ENCODE measurements at regions not wholly inside any gene's neighbourhood (a gene's known extent, or its start where the extent isn't known, plus 50 kb on each side); places are given as distances from the start of the nearest gene placed in this dataset.

DNA sequence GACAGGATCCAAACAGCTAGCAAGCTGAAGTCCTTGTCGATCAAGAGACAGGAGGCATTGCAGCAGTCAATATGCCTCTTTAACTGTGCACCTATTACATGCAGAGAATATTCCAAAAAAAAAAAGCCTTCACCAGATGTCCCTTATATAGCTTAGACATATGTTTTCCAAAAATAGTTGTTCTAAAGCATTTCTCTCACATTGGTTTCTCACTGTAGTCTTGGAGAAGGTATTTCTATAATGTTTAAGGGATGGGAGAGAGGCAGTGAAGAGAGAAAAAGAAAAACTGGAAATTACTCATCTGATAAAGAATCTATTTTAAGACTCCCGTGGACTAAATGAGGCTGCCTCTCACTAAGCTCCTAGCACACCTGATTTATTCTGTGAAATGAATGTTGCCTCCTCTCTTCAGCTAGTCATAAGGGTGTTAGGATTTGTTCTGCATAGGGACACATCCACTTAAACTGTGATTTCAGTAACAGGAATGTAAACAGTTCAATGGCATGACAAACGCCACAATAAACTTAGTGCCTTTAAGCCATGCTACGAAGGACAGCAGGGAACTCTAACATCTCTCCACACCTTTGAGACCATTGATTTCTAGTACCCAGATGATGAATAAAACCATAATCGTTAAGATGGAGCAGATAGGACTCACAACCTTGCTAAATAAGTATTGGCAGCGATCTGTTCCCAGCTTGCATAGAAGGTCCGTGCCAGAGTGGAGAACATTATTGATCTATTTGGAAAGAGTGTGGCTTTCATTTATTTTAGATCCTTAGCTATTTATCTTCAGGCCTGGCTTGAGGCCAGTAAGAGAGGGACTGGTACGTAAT, 98.6 kb upstream of the NCK2 start:
- no peak for DNase-seq (ENCODE audit: low spot score)
- Histone ChIP-seq H3K27me3 (replicated peaks; ENCODE audit: insufficient read depth, low read depth, low read length, poor library complexity) (peaks cover 26% of the 10 kb centered on the region), H3K27ac (ENCODE audit: low read depth, low read length, poor library complexity, severe bottlenecking) (no peak overlapping the region), H3K36me3 (ENCODE audit: insufficient read depth, low read length, poor library complexity, severe bottlenecking) (no peaks in the 10 kb centered on the region), H3K9me3 (ENCODE audit: low read depth, low read length, poor library complexity, severe bottlenecking) (no peaks in the 10 kb centered on the region), H3K4me3 (ENCODE audit: low read depth, low read length, poor library complexity, severe bottlenecking) (no peak overlapping the region), H3K4me1 (ENCODE audit: insufficient read depth, low read length, poor library complexity, severe bottlenecking) (no peaks in the 10 kb centered on the region)
- TF ChIP-seq, protein P1, sequence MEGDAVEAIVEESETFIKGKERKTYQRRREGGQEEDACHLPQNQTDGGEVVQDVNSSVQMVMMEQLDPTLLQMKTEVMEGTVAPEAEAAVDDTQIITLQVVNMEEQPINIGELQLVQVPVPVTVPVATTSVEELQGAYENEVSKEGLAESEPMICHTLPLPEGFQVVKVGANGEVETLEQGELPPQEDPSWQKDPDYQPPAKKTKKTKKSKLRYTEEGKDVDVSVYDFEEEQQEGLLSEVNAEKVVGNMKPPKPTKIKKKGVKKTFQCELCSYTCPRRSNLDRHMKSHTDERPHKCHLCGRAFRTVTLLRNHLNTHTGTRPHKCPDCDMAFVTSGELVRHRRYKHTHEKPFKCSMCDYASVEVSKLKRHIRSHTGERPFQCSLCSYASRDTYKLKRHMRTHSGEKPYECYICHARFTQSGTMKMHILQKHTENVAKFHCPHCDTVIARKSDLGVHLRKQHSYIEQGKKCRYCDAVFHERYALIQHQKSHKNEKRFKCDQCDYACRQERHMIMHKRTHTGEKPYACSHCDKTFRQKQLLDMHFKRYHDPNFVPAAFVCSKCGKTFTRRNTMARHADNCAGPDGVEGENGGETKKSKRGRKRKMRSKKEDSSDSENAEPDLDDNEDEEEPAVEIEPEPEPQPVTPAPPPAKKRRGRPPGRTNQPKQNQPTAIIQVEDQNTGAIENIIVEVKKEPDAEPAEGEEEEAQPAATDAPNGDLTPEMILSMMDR (conservative IDR thresholded peaks at IDR 0.05; ENCODE audit: low read depth, low read length), result no peak
- no peak for TF ChIP-seq EZH2 (IDR thresholded peaks at IDR 0.05; ENCODE audit: borderline replicate concordance, low read depth, low read length, poor library complexity, severe bottlenecking)
- no TSS peak for BruUV-seq (replicated peaks)
- intact Hi-C loops (cut with micrococcal nuclease; ENCODE audit: unreplicated experiment), result no loop called here
- ChIA-PET POLR2A (ENCODE audit: low non-redundant PET) (no interaction called here), CTCF (no interaction called here)

DNA sequence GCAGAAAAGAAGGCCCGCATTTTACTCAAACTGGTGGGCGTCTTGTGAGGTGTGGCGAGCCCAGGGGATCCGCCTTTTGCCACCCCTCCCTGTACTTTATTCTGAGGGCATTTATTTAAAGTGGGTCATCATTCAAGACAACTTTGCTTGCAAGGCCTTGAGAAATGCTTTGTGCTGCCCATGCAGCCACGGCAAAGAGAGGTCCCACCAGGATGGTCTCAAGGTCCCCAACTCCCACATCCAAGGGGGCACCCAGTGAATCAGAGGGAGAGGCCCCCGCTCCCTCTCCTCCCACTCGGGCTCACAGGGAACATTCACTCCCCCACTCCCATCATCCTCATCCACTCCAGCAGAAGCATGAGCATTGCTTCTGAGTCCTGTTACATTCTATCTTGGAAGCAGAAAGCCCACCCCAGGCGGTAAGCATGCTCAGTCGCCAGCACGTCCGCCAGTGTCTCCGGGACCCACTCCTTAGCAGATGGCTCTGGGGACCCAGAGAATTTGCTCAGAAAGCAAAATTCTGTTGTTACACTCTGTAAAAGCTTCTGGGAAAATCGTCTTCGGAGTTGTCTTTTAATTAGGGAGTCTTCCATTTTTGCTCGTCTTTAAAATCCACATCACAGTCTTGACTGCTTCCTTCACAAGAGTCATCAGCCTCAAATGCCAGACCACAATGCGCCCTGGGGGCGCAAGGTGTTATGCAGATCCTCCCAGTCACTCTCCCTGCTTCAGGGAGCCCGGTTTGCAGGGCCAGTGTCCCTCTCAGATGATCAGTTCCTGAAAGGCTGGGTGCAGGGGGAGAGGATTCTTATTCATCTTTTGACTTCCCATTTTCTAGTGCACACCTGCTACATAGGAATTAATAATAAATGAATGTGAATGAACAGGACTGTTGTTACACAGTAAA, 99.4 kb upstream of the NCK2 start:
- BruUV-seq (replicated peaks), result no TSS peak
- intact Hi-C loops (cut with micrococcal nuclease; ENCODE audit: unreplicated experiment), result no loop called here
- H3K9me3 ChIP-seq (ENCODE audit: low read depth, low read length, poor library complexity, severe bottlenecking), result no peaks in the 10 kb centered on the region
- no peak overlapping the region for H3K4me3 ChIP-seq (ENCODE audit: low read depth, low read length, poor library complexity, severe bottlenecking)
- no peaks in the 10 kb centered on the region for H3K4me1 ChIP-seq (ENCODE audit: insufficient read depth, low read length, poor library complexity, severe bottlenecking)
- no peak overlapping the region for H3K27ac ChIP-seq (ENCODE audit: low read depth, low read length, poor library complexity, severe bottlenecking)
- peaks cover 26% of the 10 kb centered on the region for H3K27me3 ChIP-seq (replicated peaks; ENCODE audit: insufficient read depth, low read depth, low read length, poor library complexity)
- no peak for DNase-seq (ENCODE audit: low spot score)
- ChIA-PET CTCF (no interaction called here), POLR2A (ENCODE audit: low non-redundant PET) (no interaction called here)
- TF ChIP-seq EZH2 (IDR thresholded peaks at IDR 0.05; ENCODE audit: borderline replicate concordance, low read depth, low read length, poor library complexity, severe bottlenecking), result no peak
- TF ChIP-seq, protein P1 (conservative IDR thresholded peaks at IDR 0.05; ENCODE audit: low read depth, low read length), result no peak
- H3K36me3 ChIP-seq (ENCODE audit: insufficient read depth, low read length, poor library complexity, severe bottlenecking), result no peaks in the 10 kb centered on the region

DNA sequence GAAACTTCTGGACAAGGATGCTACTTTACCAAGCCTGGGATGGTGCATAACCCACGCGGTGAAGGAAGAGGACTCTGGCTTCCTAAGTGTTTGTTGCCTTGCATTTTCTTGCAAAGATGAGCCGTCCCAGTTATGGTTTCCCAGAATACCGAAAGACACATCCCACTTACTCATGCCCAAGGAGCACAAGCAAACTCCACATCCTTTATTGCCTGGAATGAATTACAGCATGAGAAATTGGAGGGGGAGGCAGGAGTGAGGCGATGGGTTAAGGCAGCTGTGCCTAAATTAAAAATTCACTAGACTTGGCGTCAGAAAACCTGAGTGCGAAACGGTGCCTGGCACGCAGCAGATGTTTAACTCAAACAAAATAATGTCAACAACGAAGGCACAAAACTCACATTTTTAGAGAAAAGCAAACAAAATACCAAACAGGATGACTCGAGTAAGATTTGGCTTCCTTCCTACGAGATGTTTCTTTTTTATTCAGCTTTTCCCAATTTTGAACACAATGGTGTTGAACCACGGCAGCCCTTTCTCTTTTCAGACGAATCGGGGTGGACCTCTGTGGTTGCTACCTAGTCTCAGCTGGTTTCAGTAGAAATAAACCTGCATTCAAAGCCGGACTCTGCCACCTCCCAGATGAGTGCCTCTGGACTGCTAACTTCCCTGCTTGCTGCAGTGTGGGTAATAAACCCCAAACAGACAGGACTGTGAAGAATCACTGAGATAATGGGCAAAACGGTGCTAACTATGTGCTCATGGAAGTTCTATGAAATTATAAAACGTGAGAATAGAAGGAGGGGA, 100.3 kb upstream of the NCK2 start:
- Histone ChIP-seq H3K4me1 (ENCODE audit: insufficient read depth, low read length, poor library complexity, severe bottlenecking) (no peaks in the 10 kb centered on the region), H3K27ac (ENCODE audit: low read depth, low read length, poor library complexity, severe bottlenecking) (no peak overlapping the region), H3K9me3 (ENCODE audit: low read depth, low read length, poor library complexity, severe bottlenecking) (no peaks in the 10 kb centered on the region), H3K4me3 (ENCODE audit: low read depth, low read length, poor library complexity, severe bottlenecking) (no peak overlapping the region), H3K27me3 (replicated peaks; ENCODE audit: insufficient read depth, low read depth, low read length, poor library complexity) (peaks cover 26% of the 10 kb centered on the region), H3K36me3 (ENCODE audit: insufficient read depth, low read length, poor library complexity, severe bottlenecking) (no peaks in the 10 kb centered on the region)
- intact Hi-C loops (cut with micrococcal nuclease; ENCODE audit: unreplicated experiment), result no loop called here
- DNase-seq (ENCODE audit: low spot score), result no peak
- ChIA-PET CTCF (no interaction called here), POLR2A (ENCODE audit: low non-redundant PET) (no interaction called here)
- TF ChIP-seq EZH2 (IDR thresholded peaks at IDR 0.05; ENCODE audit: borderline replicate concordance, low read depth, low read length, poor library complexity, severe bottlenecking), result no peak
- BruUV-seq (replicated peaks), result no TSS peak
